Daoy (cell line): ENCODE measurements at regions not wholly inside any gene's neighbourhood (a gene's known extent, or its start where the extent isn't known, plus 50 kb on each side); places are given as distances from the start of the nearest gene placed in this dataset.
"Not testable (repeated sequence)": the region's sequence is repeated elsewhere in the genome, so short reads cannot be mapped to it uniquely, and the experiment has no call there.

ENCODE experiments used
- DNase-seq: peaks from one replicate; pipeline ENCODE4 v3.0.0-alpha.2; 2015; ENCODE audit warnings: low read depth

GRCh38 chr3:20836801-20837200 lies 650.8 kb upstream of the SGO1 start:
- no peak for DNase-seq

- DNase-seq, result no peak
Measured at GRCh38 chr3:20832963-20833362, 647.0 kb upstream of the SGO1 start.

- no peak for DNase-seq
Measured at GRCh38 chr3:20822251-20822650, 636.2 kb upstream of the SGO1 start.

DNA sequence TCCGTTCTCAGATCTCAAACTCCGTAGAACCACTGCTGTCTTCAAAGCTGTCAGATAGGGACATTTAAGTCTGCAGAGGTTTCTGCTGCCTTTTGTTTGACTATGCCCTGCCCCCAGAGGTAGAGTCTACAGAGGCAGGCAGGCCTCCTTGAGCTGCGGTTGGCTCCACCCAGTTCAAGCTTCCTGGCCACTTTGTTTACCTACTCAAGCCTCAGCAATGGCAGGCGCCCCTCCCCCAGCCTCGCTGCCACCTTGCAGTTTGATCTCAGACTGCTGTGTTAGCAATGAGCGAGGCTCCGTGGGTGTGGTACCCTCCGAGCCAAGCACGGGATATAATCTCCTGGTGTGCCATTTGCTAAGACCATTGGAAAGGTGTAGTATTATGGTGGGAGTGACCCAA lies 634.9 kb upstream of the SGO1 start:
- DNase-seq, result not testable (repeated sequence)

GRCh38 chr3:20811631-20812030 lies 625.6 kb upstream of the SGO1 start:
- DNase-seq, result no peak

DNA sequence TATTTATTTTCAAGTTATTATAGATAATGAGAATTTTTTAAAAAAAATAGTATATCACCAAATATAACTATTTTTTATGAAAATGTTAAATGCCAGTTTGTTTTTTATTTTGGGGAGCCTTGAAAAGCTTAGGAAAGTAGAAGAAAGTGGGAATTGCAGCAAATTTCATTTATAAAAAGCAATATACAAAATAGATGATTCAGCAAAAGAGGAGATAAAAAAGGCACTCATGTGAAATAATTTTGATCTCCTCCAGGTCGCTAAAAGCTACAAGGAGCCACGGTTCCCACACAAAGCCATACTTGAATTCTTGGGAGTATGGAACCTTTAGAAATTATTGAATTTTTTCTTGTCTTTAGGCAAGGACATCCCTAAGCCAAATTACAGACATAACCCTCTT lies 625.0 kb upstream of the SGO1 start:
- DNase-seq, result no peak

DNA sequence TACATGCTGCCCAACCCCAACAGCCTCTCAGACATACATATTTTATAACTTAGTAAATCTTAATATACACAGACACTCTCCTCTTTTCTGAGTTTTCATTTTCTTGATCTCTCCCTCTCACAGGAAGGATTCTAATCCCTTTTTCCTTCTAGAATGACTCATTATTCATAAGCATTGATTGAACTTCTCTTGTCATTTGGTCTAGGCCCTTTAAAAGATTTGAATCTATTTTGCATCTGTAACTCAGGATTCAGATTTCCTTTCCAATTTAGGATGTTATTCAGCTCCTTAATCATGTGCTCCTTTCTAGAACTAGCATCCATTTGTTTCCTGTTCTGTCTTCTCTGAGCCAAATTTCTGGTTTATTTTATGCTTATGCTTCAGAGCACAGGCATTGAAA lies 624.5 kb upstream of the SGO1 start:
- DNase-seq, result no peak

- no peak for DNase-seq
Measured at GRCh38 chr3:20809356-20809755, 623.4 kb upstream of the SGO1 start.

- DNase-seq, result no peak
Measured at GRCh38 chr3:20808864-20809263, 622.9 kb upstream of the SGO1 start.

- no peak for DNase-seq
Measured at GRCh38 chr3:20798666-20799065, 612.7 kb upstream of the SGO1 start.

DNA sequence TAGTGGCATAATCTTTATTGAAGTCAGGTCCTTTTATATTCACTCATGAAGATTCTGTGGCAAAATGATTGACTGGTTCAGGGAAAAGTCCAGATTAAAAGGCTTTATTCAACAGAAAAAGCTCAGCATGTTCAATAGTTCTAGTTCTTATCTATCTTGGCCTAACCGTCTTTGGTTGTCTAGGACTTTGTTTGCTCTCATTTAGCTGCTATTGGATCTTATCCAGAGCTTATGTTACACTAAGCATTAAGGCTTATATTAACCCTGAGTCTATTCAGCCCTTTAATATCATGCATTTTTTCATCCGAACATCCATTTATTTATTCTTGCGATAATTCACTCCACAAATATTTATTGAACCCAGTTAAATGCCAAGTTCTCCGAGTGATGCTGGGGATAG lies 601.0 kb upstream of the SGO1 start:
- no peak for DNase-seq

- no peak for DNase-seq
Measured at GRCh38 chr3:20776692-20777091, 590.7 kb upstream of the SGO1 start.

GRCh38 chr3:20776286-20776685 lies 590.3 kb upstream of the SGO1 start:
- no peak for DNase-seq

- DNase-seq, result no peak
Measured at GRCh38 chr3:20773320-20773984, 587.4 kb upstream of the SGO1 start.

- DNase-seq, result no peak
Measured at GRCh38 chr3:20772869-20773268, 586.9 kb upstream of the SGO1 start.

DNA sequence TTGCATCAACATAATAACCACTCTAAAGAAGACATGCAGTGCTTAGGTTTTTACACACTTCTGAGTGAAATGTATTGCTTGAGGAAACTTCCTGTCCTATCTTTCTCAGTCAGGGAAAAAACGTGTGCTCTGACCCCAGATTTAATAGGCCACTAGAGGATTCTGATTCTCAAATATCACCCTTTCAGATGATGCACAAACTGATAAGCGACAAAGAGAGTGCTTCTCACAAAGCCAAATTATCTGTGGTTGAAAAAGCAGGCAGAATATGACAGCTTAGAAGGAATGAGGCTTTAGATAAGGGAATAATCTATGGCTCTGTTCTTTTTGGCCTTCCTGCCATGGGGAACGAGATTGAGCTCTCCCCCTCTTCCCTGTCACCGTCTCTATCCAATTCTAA lies 583.4 kb upstream of the SGO1 start:
- no peak for DNase-seq

GRCh38 chr3:20760981-20761380 lies 575.0 kb upstream of the SGO1 start:
- no peak for DNase-seq

GRCh38 chr3:20752416-20752815 lies 566.4 kb upstream of the SGO1 start:
- DNase-seq, result no peak

DNA sequence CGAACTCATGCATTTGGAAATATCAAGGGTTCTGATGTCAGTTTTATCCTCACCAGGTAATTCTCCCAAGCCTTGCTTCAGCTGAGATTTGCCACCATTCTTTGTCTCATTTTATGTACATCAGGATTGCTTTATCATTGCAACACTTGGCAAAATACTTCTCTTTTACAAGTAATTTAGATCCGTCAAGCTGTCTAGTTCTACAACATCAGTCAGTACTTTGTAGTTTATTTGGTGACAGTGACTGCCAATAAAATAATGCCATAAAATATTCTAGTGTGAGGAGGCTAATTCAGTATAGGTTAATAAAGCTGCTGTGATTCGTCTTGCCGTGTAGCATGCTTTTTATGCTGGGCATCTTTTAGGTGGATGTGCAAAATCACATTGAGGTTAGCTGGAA lies 565.3 kb upstream of the SGO1 start:
- no peak for DNase-seq

DNA sequence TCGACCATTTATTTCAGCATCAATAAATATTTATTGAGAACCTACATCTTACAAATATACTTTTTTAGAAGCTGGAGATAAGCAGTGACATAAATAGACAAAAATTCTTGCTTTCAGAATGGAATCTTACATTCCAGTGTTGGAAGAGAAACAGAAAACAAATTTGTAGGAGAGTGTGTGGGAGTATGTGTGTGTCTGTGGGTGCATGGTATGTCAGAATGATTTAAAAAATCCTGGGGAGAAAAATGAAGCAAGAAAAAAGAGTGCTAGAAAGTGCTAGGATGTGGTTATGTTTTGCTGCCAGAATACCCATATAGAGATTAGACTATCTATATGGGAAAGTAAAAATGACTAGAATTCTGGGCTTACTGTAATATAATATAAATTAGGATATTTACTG lies 561.7 kb upstream of the SGO1 start:
- DNase-seq, result no peak

- DNase-seq, result no peak
Measured at GRCh38 chr3:20743553-20744321, 557.7 kb upstream of the SGO1 start.

GRCh38 chr3:20742903-20743552 lies 557.0 kb upstream of the SGO1 start:
- no peak for DNase-seq

DNA sequence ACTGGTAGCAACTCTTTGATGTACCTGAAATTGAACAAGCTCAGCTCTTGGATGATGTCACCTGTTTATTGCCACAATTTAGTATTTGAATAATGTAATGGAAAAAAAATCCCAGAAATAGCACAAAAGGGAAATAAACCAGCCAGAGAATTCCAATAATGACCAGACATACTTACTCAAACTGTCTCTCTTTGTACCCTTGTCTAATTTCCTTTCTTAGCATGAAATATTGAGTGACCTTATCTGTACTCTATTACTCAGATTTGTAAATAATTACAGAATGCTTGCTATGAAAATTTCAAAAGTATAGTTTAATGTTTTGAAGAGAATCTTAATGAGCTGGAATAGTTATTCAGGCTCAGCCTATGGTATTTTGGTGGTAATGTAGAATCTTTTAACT lies 555.4 kb upstream of the SGO1 start:
- no peak for DNase-seq
